HL-60 (cell line): ENCODE measurements at regions not wholly inside any gene's neighbourhood (a gene's known extent, or its start where the extent isn't known, plus 50 kb on each side); places are given as distances from the start of the nearest gene placed in this dataset.

ENCODE experiments used
- DNase-seq, 2 experiments: peaks; one replicate each; pipeline ENCODE4 v3.0.0-alpha.2; 2010 to 2020; ENCODE audit warnings: low read depth in 1 of 2, low spot score in 1 of 2
- H3K27ac ChIP-seq: fragments of 250-450 bp; sonication (Bioruptor Pico); replicated peaks from 2 replicates; pipeline ENCODE4 v1.5.1; 2020; ENCODE audit warnings: mild to moderate bottlenecking, moderate library complexity
- H3K27me3 ChIP-seq: fragments of 250-450 bp; sonication (Bioruptor Pico); 2 replicates; pipeline ENCODE4 v1.5.1; 2021; ENCODE audit warnings: mild to moderate bottlenecking, moderate library complexity; ENCODE audit not compliant: insufficient read depth, poor library complexity, severe bottlenecking
- H3K4me3 ChIP-seq: replicated peaks from 2 replicates; pipeline ENCODE4 v1.5.1; 2011; ENCODE audit warnings: mild to moderate bottlenecking, control low read depth, low read length; ENCODE audit not compliant: insufficient read depth
- GABPA ChIP-seq: IDR thresholded peaks from 2 replicates; pipeline ENCODE4 v1.6.1; 2012; ENCODE audit warnings: low read depth
- POLR2AphosphoS5 ChIP-seq: IDR thresholded peaks from 2 replicates; pipeline ENCODE4 v1.6.1; 2012; ENCODE audit warnings: low read depth
- SPI1 ChIP-seq: IDR thresholded peaks from 2 replicates; pipeline ENCODE4 v1.6.1; 2012; ENCODE audit warnings: low read depth, mild to moderate bottlenecking, borderline replicate concordance
- TF ChIP-seq, protein P1 (sequence below): IDR thresholded peaks from 2 replicates; pipeline ENCODE4 v1.6.1; 2012; ENCODE audit warnings: low read depth; ENCODE audit not compliant: insufficient replicate concordance
- TF ChIP-seq, protein P2 (sequence below): IDR thresholded peaks from one replicate; pipeline ENCODE4 v1.5.1; 2011; ENCODE audit warnings: low read length, control low read depth, inconsistent platforms; ENCODE audit not compliant: insufficient read depth

- no peak overlapping the region for H3K27ac ChIP-seq
- DNase-seq: no peak
- H3K27me3 ChIP-seq: no peaks in the 10 kb centered on the region
- no peak overlapping the region for H3K4me3 ChIP-seq
- TF ChIP-seq SPI1 (no peak), POLR2AphosphoS5 (no peak)
Observed at GRCh38 chr3:117084739-117085270, 375.2 kb downstream of the TUSC7 start.

GRCh38 chr3:117091676-117092075 is 382.1 kb downstream of the TUSC7 start:
- DNase-seq: no peak
- no peaks in the 10 kb centered on the region for H3K27me3 ChIP-seq
- TF ChIP-seq, protein P1, sequence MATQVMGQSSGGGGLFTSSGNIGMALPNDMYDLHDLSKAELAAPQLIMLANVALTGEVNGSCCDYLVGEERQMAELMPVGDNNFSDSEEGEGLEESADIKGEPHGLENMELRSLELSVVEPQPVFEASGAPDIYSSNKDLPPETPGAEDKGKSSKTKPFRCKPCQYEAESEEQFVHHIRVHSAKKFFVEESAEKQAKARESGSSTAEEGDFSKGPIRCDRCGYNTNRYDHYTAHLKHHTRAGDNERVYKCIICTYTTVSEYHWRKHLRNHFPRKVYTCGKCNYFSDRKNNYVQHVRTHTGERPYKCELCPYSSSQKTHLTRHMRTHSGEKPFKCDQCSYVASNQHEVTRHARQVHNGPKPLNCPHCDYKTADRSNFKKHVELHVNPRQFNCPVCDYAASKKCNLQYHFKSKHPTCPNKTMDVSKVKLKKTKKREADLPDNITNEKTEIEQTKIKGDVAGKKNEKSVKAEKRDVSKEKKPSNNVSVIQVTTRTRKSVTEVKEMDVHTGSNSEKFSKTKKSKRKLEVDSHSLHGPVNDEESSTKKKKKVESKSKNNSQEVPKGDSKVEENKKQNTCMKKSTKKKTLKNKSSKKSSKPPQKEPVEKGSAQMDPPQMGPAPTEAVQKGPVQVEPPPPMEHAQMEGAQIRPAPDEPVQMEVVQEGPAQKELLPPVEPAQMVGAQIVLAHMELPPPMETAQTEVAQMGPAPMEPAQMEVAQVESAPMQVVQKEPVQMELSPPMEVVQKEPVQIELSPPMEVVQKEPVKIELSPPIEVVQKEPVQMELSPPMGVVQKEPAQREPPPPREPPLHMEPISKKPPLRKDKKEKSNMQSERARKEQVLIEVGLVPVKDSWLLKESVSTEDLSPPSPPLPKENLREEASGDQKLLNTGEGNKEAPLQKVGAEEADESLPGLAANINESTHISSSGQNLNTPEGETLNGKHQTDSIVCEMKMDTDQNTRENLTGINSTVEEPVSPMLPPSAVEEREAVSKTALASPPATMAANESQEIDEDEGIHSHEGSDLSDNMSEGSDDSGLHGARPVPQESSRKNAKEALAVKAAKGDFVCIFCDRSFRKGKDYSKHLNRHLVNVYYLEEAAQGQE: no peak
- TF ChIP-seq GABPA: no peak
- TF ChIP-seq POLR2AphosphoS5: no peak
- TF ChIP-seq, protein P2, sequence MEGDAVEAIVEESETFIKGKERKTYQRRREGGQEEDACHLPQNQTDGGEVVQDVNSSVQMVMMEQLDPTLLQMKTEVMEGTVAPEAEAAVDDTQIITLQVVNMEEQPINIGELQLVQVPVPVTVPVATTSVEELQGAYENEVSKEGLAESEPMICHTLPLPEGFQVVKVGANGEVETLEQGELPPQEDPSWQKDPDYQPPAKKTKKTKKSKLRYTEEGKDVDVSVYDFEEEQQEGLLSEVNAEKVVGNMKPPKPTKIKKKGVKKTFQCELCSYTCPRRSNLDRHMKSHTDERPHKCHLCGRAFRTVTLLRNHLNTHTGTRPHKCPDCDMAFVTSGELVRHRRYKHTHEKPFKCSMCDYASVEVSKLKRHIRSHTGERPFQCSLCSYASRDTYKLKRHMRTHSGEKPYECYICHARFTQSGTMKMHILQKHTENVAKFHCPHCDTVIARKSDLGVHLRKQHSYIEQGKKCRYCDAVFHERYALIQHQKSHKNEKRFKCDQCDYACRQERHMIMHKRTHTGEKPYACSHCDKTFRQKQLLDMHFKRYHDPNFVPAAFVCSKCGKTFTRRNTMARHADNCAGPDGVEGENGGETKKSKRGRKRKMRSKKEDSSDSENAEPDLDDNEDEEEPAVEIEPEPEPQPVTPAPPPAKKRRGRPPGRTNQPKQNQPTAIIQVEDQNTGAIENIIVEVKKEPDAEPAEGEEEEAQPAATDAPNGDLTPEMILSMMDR: no peak
- TF ChIP-seq SPI1: no peak
- H3K27ac ChIP-seq: no peak overlapping the region
- H3K4me3 ChIP-seq: no peak overlapping the region

DNA sequence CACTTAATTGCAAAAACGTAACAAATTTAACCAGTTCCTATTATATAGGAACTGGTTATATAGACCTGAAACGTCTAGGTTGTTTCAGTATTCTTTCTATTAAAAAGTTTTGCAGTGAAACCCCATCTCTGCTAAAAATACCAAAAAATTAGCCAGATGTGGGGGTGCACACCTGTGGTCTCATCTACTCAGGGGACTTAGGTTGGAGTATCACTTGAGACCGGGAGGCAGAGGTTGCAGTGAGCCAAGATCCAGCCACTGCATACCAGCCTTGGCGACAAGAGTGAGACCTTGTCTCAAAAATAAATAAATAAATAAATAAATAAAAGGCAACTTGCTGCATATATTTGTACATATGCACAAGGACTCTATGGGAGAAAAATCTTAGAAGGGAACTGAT is 387.0 kb downstream of the TUSC7 start:
- Histone ChIP-seq H3K27ac (no peak overlapping the region), H3K27me3 (no peaks in the 10 kb centered on the region), H3K4me3 (no peak overlapping the region)
- TF ChIP-seq POLR2AphosphoS5 (no peak), GABPA (no peak)
- no peak for DNase-seq

DNA sequence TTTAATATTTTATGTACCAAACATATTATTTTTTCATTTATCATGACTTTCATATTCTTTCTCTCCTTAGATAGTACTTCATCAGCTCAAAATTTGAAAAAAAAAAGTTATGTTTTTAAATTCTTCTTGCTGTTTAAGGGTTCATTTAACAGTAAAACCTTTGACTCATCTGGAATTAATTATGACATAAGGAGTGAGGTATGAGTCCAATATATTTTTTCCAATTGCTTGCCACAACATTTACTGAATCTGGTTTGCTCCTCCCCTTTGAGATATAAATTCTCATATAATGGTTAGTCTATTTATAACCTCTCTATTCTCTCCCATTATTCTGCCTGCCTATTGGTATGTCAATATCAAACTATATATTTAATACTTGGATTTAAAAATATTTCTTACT is 387.8 kb downstream of the TUSC7 start:
- no peak for DNase-seq
- TF ChIP-seq, protein P1: no peak
- TF ChIP-seq GABPA (no peak), POLR2AphosphoS5 (no peak), SPI1 (no peak)
- TF ChIP-seq, protein P2: no peak
- Histone ChIP-seq H3K4me3 (no peak overlapping the region), H3K27me3 (no peaks in the 10 kb centered on the region), H3K27ac (no peak overlapping the region)

GRCh38 chr3:117101697-117102096 is 392.1 kb downstream of the TUSC7 start:
- TF ChIP-seq SPI1 (no peak), POLR2AphosphoS5 (no peak), GABPA (no peak)
- TF ChIP-seq, protein P1: no peak
- TF ChIP-seq, protein P2: no peak
- Histone ChIP-seq H3K27me3 (no peaks in the 10 kb centered on the region), H3K27ac (no peak overlapping the region), H3K4me3 (no peak overlapping the region)
- no peak for DNase-seq
